K562 (cell line): ENCODE measurements at regions not wholly inside any gene's neighbourhood (a gene's known extent, or its start where the extent isn't known, plus 50 kb on each side); places are given as distances from the start of the nearest gene placed in this dataset.

Experiments
- ATAC-seq: fragments of 200-7000 bp; cut with Tn5 transposase; 3 replicates; pipeline ENCODE4 v1.9.1; 2020; ENCODE audit warnings: moderate library complexity
- BruUV-seq: library from RNA; stranded (reverse); fragments of 400-500 nt; replicated peaks from 2 replicates; lab custom pipeline; 2021; lab: Mats Ljungman, UMichigan
- CTCF ChIA-PET: fragments of 300-600 bp; formaldehyde crosslinking; extraction: SDS; loops from one replicate; lab custom pipeline; 2021; ENCODE audit warnings: low intra/inter-chr PET ratio; lab: Yijun Ruan, JAX
- POLR2A ChIA-PET: fragments of 300-600, 350-650 bp; sonication (Branson Sonifier 250); formaldehyde crosslinking; extraction: SDS; loops from one replicate; lab custom pipeline; 2021; ENCODE audit warnings: antibody characterized with exemption, inconsistent platforms; lab: Yijun Ruan, JAX
- DNase-seq, 4 experiments: peaks; one replicate each; pipeline versions ENCODE4 v3.0.0 to v3.0.0-alpha.2; 2011 to 2018; ENCODE audit warnings: low spot score in 3 of 4, mixed read lengths in 3 of 4; ENCODE audit errors: extremely low read depth in 1 of 4
- FAIRE-seq: peaks from 2 replicates; lab custom pipeline; 2011; peaks lifted over from hg19 to GRCh38; lab: Jason Lieb, UNC
- H2AFZ ChIP-seq: 2 replicates; pipeline ENCODE4 v1.6.0; 2011; ENCODE audit warnings: low read depth, low read length, control low read depth, inconsistent platforms
- H3K27ac ChIP-seq: fragments of 200-600 bp; 3 replicates; pipeline ENCODE4 v1.8.0; 2011; ENCODE audit warnings: low read depth, mild to moderate bottlenecking, control low read depth, inconsistent platforms, low read length, moderate library complexity, mixed read lengths; ENCODE audit errors: extremely low read depth
- H3K27me3 ChIP-seq, 2 experiments: fragments of 300-600 bp in 1 of 2; 2 replicates in 1 of 2; 3 replicates in 1 of 2; pipeline versions ENCODE4 v1.6.0 to v1.8.0; 2011; ENCODE audit warnings: inconsistent platforms in 2 of 2, low read length in 2 of 2, mild to moderate bottlenecking in 1 of 2, mixed read lengths in 1 of 2, moderate library complexity in 1 of 2; ENCODE audit not compliant: control insufficient read depth in 2 of 2, insufficient read depth in 2 of 2
- H3K36me3 ChIP-seq: fragments of 300-600 bp; 3 replicates; pipeline ENCODE4 v1.8.0; 2011; ENCODE audit warnings: mild to moderate bottlenecking, low read length, inconsistent platforms; ENCODE audit not compliant: control insufficient read depth, insufficient read depth
- H3K4me1 ChIP-seq, 2 experiments: fragments of 200-600 bp in 1 of 2; replicated peaks in 1 of 2; 2 replicates in 1 of 2; 3 replicates in 1 of 2; pipeline versions ENCODE4 v1.5.1 to v1.8.0; 2011; ENCODE audit warnings: inconsistent platforms in 2 of 2, low read length in 2 of 2, mild to moderate bottlenecking in 1 of 2, mixed read lengths in 1 of 2, moderate library complexity in 1 of 2; ENCODE audit not compliant: control insufficient read depth in 2 of 2, insufficient read depth in 2 of 2
- H3K4me2 ChIP-seq: 2 replicates; pipeline ENCODE4 v1.6.1; 2011; ENCODE audit warnings: low read length, control low read depth, inconsistent platforms, mixed read lengths; ENCODE audit not compliant: insufficient read depth
- H3K4me3 ChIP-seq: fragments of 200-600 bp; sonication (generic), shearing (Covaris generic); 2 replicates; pipeline ENCODE4 v1.5.1; 2016; ENCODE audit warnings: control low read depth, inconsistent platforms
- H3K79me2 ChIP-seq: fragments of 200-600 bp; 3 replicates; pipeline ENCODE4 v1.8.0; 2011; ENCODE audit warnings: low read length, inconsistent platforms; ENCODE audit not compliant: control insufficient read depth, insufficient read depth
- H3K9ac ChIP-seq, 2 experiments: 2 replicates each; pipeline versions ENCODE4 v1.6.0 to v1.6.1; 2011; ENCODE audit warnings: low read depth in 2 of 2, low read length in 2 of 2, control low read depth in 1 of 2, inconsistent platforms in 1 of 2, mild to moderate bottlenecking in 1 of 2, mixed read lengths in 1 of 2; ENCODE audit not compliant: insufficient read depth in 1 of 2
- H3K9me1 ChIP-seq: one replicate; pipeline ENCODE4 v1.6.0; 2011; ENCODE audit warnings: inconsistent platforms, mild to moderate bottlenecking, low read length, moderate library complexity; ENCODE audit not compliant: control insufficient read depth, insufficient read depth
- H3K9me3 ChIP-seq: replicated peaks from 2 replicates; pipeline ENCODE4 v1.5.1; 2011; ENCODE audit warnings: low read depth, low read length, inconsistent platforms; ENCODE audit not compliant: control insufficient read depth, insufficient read depth
- H4K20me1 ChIP-seq: replicated peaks from 2 replicates; pipeline ENCODE4 v1.6.1; 2011; ENCODE audit warnings: low read length, inconsistent platforms, mixed read lengths; ENCODE audit not compliant: control insufficient read depth, insufficient read depth
- HDAC1 ChIP-seq, 2 experiments: fragments of 450-650 bp; IDR thresholded peaks; 2 replicates each; pipeline ENCODE4 v1.6.1; 2016 to 2017; ENCODE audit warnings: inconsistent platforms in 1 of 2, mild to moderate bottlenecking in 1 of 2, moderate library complexity in 1 of 2
- HDAC2 ChIP-seq: fragments of 450-650 bp; IDR thresholded peaks from 2 replicates; pipeline ENCODE4 v1.6.1; 2016; ENCODE audit warnings: mild to moderate bottlenecking
- HNRNPUL1 ChIP-seq: fragments of 200-400 bp; formaldehyde crosslinking; IDR thresholded peaks from 2 replicates; pipeline ENCODE4 v1.6.1; 2017; ENCODE audit warnings: low read length
- MCM5 ChIP-seq: fragments of 450-650 bp; IDR thresholded peaks from 2 replicates; pipeline ENCODE4 v1.6.1; 2016; ENCODE audit warnings: low read depth
- PHB ChIP-seq: fragments of 250-450 bp; sonication (Bioruptor Pico); IDR thresholded peaks from 2 replicates; pipeline ENCODE4 v1.5.0; 2021
- TCF3 ChIP-seq: sonication (generic); formaldehyde crosslinking; IDR thresholded peaks from 2 replicates; pipeline ENCODE4 v1.4.0; 2020; ENCODE audit warnings: mild to moderate bottlenecking, missing genetic modification reagents
- U2AF1 ChIP-seq: fragments of 200-400 bp; formaldehyde crosslinking; optimal IDR thresholded peaks from 2 replicates; pipeline ENCODE3; 2017; ENCODE audit warnings: mild to moderate bottlenecking, low read depth, low read length, moderate library complexity
- ZFP1 ChIP-seq: fragments of 450-650 bp; formaldehyde crosslinking; IDR thresholded peaks from 2 replicates; pipeline ENCODE4 v1.4.0; 2020; ENCODE audit warnings: mild to moderate bottlenecking, mixed read lengths
- ZFP36 ChIP-seq: fragments of 150-350 bp; IDR thresholded peaks from 2 replicates; pipeline ENCODE4 v1.6.1; 2018; ENCODE audit warnings: low read length, low read depth; ENCODE audit not compliant: partially characterized antibody
- WGBS: fragments of 100-300 bp; shearing (Covaris generic); methylation state at CpG from one replicate; pipeline ENCODE4 v1.1.6; 2016; ENCODE audit warnings: low coverage, mixed read lengths; ENCODE audit not compliant: insufficient coverage; ENCODE audit errors: missing lambda C conversion rate; 5-methylcytosine and 5-hydroxymethylcytosine counted together
- in situ Hi-C: fragments of 300-500 bp; cut with MboI; formaldehyde crosslinking; loops from 4 replicates; pipeline ENCODE4 v1.15.0; 2018; ENCODE audit warnings: inconsistent platforms, mixed read lengths
- intact Hi-C: fragments of 100-400 bp; cut with micrococcal nuclease; formaldehyde crosslinking; loops from 2 replicates; pipeline ENCODE4 v1.14.2; 2022
- TF ChIP-seq, protein P1 (sequence below): fragments of 250-450 bp; sonication (Bioruptor Pico); IDR thresholded peaks from 2 replicates; pipeline ENCODE4 v1.5.0; 2021
- TF ChIP-seq, protein P2 (sequence below): IDR thresholded peaks from 2 replicates; pipeline ENCODE4 v1.6.1; 2012; ENCODE audit warnings: low read depth, low read length, improper control_type of control experiment, borderline replicate concordance
- TF ChIP-seq, protein P3 (sequence below): fragments of 200-800 bp; sonication (Bioruptor generic); IDR thresholded peaks from 2 replicates; pipeline ENCODE4 v1.6.1; 2017; ENCODE audit warnings: missing genetic modification characterization, missing compliant biosample characterization

DNA sequence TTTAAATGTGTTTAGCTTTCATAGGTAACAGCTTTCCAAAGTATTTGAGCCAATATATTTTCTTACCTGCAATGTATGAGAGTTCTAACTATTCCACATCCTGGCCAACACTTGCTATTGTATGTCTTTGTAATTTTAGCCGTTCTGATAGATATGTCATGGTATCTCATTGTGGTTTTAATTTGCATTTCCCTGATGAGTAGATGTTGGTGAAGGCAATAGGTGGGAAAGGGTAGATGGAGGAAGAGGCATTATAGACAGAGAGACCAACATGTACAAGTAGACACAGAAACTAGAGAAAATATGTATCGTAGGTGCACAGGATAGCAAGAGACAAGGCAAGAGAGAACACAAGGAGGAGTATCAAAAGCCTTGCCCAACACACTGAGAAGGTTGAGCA is 54.8 kb upstream of the CCDC71L start:
- H3K36me3 ChIP-seq, result no peaks in the 10 kb centered on the region
- DNase-seq, result no peak
- no peak overlapping the region for H3K9ac ChIP-seq
- POLR2A ChIA-PET, result interaction anchor here (1.2 kb wide), 1 partner anchor 15 kb away, joined by 3 read pairs; no protein-coding TSS in a partner anchor
- H3K4me2 ChIP-seq, result no peak overlapping the region
- no peak for ATAC-seq
- in situ Hi-C loops, result no loop called here
- TF ChIP-seq HNRNPUL1 (no peak), ZFP1 (no peak), TCF3 (no peak)
- TF ChIP-seq, all 486 proteins: peak for 0
- H3K27ac ChIP-seq, result no peak overlapping the region
- no peaks in the 10 kb centered on the region for H3K79me2 ChIP-seq
- FAIRE-seq, result no peak
- H3K9me3 ChIP-seq, result no peaks in the 10 kb centered on the region
- no peaks in the 10 kb centered on the region for H3K27me3 ChIP-seq
- no peak overlapping the region for H3K4me3 ChIP-seq
- no peaks in the 10 kb centered on the region for H3K9me1 ChIP-seq
- WGBS, result 64% methylated on average over 2 of the region's 2 CpGs
- H4K20me1 ChIP-seq, result no peaks in the 10 kb centered on the region
- peaks cover 3 to 43% of the 10 kb centered on the region in 2 experiments; a peak in 3 of 5 replicates for H3K4me1 ChIP-seq
- no TSS peak for BruUV-seq
- no peak overlapping the region; the same call in 1 of the 2 replicates for H2AFZ ChIP-seq
- CTCF ChIA-PET, result no interaction called here
- intact Hi-C loops, result no loop called here

DNA sequence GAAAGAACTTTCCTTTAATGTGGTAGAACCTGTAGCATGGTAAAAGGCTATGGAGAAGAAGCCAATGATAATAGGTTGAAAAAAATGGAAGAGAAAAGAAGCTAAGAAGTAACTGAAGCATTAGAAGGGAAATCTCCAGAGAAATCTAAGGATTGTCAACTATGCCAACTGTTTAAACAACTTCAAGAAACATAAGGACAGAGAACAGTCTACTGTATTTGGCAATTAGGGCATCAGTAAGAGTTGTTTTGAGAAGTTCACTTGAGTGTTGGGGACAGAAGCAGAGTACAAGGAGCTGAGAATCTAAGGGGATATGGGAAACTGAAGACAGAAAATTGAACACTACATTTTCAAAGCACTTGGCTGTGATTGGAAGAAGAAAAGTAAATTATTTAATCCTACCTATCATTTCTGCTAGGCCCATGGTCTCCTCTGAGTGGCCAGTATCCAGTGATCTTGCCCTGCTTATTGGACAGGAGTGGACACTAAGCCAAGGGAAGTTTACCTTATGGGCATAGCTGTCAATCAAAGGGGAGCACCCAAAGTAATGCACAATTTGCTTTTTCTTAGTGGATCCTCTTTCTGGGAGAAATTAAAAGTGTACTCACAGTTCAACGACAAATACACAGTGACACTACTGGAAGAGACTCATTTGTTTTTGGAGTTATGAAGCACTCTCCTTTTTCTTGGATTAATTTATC is 56.4 kb upstream of the CCDC71L start:
- no peaks in the 10 kb centered on the region for H3K9me1 ChIP-seq
- peak overlapping the region; percentile 56 for H2AFZ ChIP-seq
- H3K27ac ChIP-seq, result peak overlapping the region; percentile 67; the same call in 2 of the 3 replicates
- ATAC-seq (no peak), FAIRE-seq (no peak), DNase-seq (no peak)
- POLR2A ChIA-PET, result interaction anchor here (1.0 to 1.2 kb wide), 2 partner anchors 10 to 12 kb away, joined by 3 read pairs; no protein-coding TSS in a partner anchor
- no peak overlapping the region for H3K4me3 ChIP-seq
- CTCF ChIA-PET, result no interaction called here
- intact Hi-C loops, result no loop called here
- no peaks in the 10 kb centered on the region for H3K27me3 ChIP-seq
- H4K20me1 ChIP-seq, result no peaks in the 10 kb centered on the region
- peaks cover 3 to 60% of the 10 kb centered on the region in 2 experiments; a peak in 4 of 5 replicates for H3K4me1 ChIP-seq
- H3K36me3 ChIP-seq, result no peaks in the 10 kb centered on the region
- H3K9ac ChIP-seq, result no peak overlapping the region
- H3K79me2 ChIP-seq, result no peaks in the 10 kb centered on the region
- WGBS, result 23% methylated on average over 1 of the region's 1 CpG
- in situ Hi-C loops, result no loop called here
- BruUV-seq, result no TSS peak
- no peaks in the 10 kb centered on the region for H3K9me3 ChIP-seq
- no peak overlapping the region for H3K4me2 ChIP-seq
- TF ChIP-seq HDAC2 (no peak), MCM5 (no peak), ZFP36 (no peak), HDAC1 (IDR thresholded peaks at IDR 0.05) (no peak), U2AF1 (peak; percentile 44), PHB (CRISPR knock-in tag) (no peak)
- TF ChIP-seq, protein P1, sequence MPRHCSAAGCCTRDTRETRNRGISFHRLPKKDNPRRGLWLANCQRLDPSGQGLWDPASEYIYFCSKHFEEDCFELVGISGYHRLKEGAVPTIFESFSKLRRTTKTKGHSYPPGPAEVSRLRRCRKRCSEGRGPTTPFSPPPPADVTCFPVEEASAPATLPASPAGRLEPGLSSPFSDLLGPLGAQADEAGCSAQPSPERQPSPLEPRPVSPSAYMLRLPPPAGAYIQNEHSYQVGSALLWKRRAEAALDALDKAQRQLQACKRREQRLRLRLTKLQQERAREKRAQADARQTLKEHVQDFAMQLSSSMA (CRISPR knock-in tag), result no peak
- TF ChIP-seq, protein P2, sequence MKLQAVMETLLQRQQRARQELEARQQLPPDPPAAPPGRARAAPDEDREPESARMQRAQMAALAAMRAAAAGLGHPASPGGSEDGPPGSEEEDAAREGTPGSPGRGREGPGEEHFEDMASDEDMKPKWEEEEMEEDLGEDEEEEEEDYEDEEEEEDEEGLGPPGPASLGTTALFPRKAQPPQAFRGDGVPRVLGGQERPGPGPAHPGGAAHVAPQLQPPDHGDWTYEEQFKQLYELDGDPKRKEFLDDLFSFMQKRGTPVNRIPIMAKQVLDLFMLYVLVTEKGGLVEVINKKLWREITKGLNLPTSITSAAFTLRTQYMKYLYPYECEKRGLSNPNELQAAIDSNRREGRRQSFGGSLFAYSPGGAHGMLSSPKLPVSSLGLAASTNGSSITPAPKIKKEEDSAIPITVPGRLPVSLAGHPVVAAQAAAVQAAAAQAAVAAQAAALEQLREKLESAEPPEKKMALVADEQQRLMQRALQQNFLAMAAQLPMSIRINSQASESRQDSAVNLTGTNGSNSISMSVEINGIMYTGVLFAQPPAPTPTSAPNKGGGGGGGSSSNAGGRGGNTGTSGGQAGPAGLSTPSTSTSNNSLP, result 0 out of 2 replicates have a peak, but pooled peaks have one; percentile 45
- TF ChIP-seq, protein P3, sequence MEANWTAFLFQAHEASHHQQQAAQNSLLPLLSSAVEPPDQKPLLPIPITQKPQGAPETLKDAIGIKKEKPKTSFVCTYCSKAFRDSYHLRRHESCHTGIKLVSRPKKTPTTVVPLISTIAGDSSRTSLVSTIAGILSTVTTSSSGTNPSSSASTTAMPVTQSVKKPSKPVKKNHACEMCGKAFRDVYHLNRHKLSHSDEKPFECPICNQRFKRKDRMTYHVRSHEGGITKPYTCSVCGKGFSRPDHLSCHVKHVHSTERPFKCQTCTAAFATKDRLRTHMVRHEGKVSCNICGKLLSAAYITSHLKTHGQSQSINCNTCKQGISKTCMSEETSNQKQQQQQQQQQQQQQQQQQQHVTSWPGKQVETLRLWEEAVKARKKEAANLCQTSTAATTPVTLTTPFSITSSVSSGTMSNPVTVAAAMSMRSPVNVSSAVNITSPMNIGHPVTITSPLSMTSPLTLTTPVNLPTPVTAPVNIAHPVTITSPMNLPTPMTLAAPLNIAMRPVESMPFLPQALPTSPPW (CRISPR knock-in tag), result no peak
